ENCODE measurements at regions not wholly inside any gene's neighbourhood (a gene's known extent, or its start where the extent isn't known, plus 50 kb on each side); places are given as distances from the start of the nearest gene placed in this dataset.

DNA sequence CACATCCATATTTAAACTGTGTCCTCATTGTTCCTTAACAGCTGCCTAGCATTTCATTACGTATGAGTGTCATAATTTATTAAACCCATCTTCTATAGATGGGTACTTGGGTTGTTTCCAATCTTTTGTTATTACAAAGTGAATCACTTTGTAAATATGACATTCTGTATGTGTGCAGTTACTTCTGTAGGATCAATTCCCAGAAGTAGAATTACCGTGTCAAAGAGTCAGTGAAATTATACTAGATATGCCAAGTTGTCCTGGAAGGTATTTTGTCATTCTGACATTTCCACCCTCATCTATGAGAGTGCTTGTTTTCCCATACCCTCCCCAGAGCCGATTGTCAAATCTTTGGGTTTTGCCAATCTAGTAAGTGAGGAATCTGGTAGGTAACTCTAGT is 194.5 kb upstream of the APCDD1 start:
- FAIRE-seq, result no peak
- no peak overlapping the region for H3K27ac ChIP-seq (ENCODE audit: low read depth in 2 of 2, low read length in 2 of 2)
- no peaks in the 10 kb centered on the region for H3K4me1 ChIP-seq (ENCODE audit: control insufficient read depth in 2 of 3, insufficient read depth in 2 of 3, low read depth in 1 of 3, low read length in 3 of 3)
- no peaks in the 10 kb centered on the region for H3K9me3 ChIP-seq (ENCODE audit: control insufficient read depth in 2 of 3, insufficient read depth in 1 of 3, low read length in 3 of 3)
- H3K9ac ChIP-seq (ENCODE audit: low read length in 3 of 3), result no peak overlapping the region
- no peak for TF ChIP-seq CTCF (IDR thresholded peaks at IDR 0.05; ENCODE audit: borderline replicate concordance, extremely low read depth, insufficient read depth)
- H3K36me3 ChIP-seq (ENCODE audit: control insufficient read depth in 2 of 3, insufficient read depth in 3 of 3, low read length in 3 of 3), result no peaks in the 10 kb centered on the region
- H3K4me3 ChIP-seq (ENCODE audit: low read length in 3 of 3), result no peak overlapping the region
- DNase-seq, result no peak
- no peaks in the 10 kb centered on the region for H3K27me3 ChIP-seq (ENCODE audit: control insufficient read depth, insufficient read depth, low read length)
- intact Hi-C loops (cut with DNase I), result no loop called here

GRCh38 chr18:10261344-10262276 is 192.8 kb upstream of the APCDD1 start:
- Histone ChIP-seq H3K36me3 (ENCODE audit: control insufficient read depth in 2 of 3, insufficient read depth in 3 of 3, low read length in 3 of 3) (no peaks in the 10 kb centered on the region), H3K27ac (ENCODE audit: low read depth in 2 of 2, low read length in 2 of 2) (no peak overlapping the region), H3K4me1 (ENCODE audit: control insufficient read depth in 2 of 3, insufficient read depth in 2 of 3, low read depth in 1 of 3, low read length in 3 of 3) (no peaks in the 10 kb centered on the region), H3K4me3 (ENCODE audit: low read length in 3 of 3) (no peak overlapping the region), H3K9me3 (ENCODE audit: control insufficient read depth in 2 of 3, insufficient read depth in 1 of 3, low read length in 3 of 3) (no peaks in the 10 kb centered on the region), H3K9ac (ENCODE audit: low read length in 3 of 3) (no peak overlapping the region), H3K27me3 (ENCODE audit: control insufficient read depth, insufficient read depth, low read length) (no peaks in the 10 kb centered on the region)
- intact Hi-C loops (cut with DNase I), result no loop called here
- TF ChIP-seq CTCF (IDR thresholded peaks at IDR 0.05; ENCODE audit: borderline replicate concordance, extremely low read depth, insufficient read depth), result no peak
- DNase-seq (no peak), FAIRE-seq (no peak)

- no peak for DNase-seq
- Histone ChIP-seq H3K4me1 (ENCODE audit: control insufficient read depth in 2 of 3, insufficient read depth in 2 of 3, low read depth in 1 of 3, low read length in 3 of 3) (no peaks in the 10 kb centered on the region), H3K9ac (ENCODE audit: low read length in 3 of 3) (no peak overlapping the region), H3K27ac (ENCODE audit: low read depth in 2 of 2, low read length in 2 of 2) (no peak overlapping the region), H3K36me3 (ENCODE audit: control insufficient read depth in 2 of 3, insufficient read depth in 3 of 3, low read length in 3 of 3) (no peaks in the 10 kb centered on the region), H3K4me3 (ENCODE audit: low read length in 3 of 3) (no peak overlapping the region), H3K9me3 (ENCODE audit: control insufficient read depth in 2 of 3, insufficient read depth in 1 of 3, low read length in 3 of 3) (no peaks in the 10 kb centered on the region), H3K27me3 (ENCODE audit: control insufficient read depth, insufficient read depth, low read length) (no peaks in the 10 kb centered on the region)
- TF ChIP-seq CTCF (IDR thresholded peaks at IDR 0.05; ENCODE audit: borderline replicate concordance, extremely low read depth, insufficient read depth), result no peak
- intact Hi-C loops (cut with DNase I), result no loop called here
- FAIRE-seq, result no peak
Measured at GRCh38 chr18:10262566-10262965, 191.9 kb upstream of the APCDD1 start.

Data from kidney (tissue), 13 donors.